Neural cell (in vitro differentiated cells): ENCODE measurements at regions not wholly inside any gene's neighbourhood (a gene's known extent, or its start where the extent isn't known, plus 50 kb on each side); places are given as distances from the start of the nearest gene placed in this dataset.

Experiments
- H2AFZ ChIP-seq: fragments of 200-600, 300-800 bp; sonication (generic), shearing (Covaris generic); 2 replicates; pipeline ENCODE4 v1.6.0; 2014; ENCODE audit warnings: low read depth, mild to moderate bottlenecking, antibody characterized with exemption, low read length, moderate library complexity
- H3F3A ChIP-seq: fragments of 200-600 bp; shearing (Covaris generic); 2 replicates; pipeline ENCODE4 v1.6.1; 2016; ENCODE audit warnings: mild to moderate bottlenecking, moderate library complexity, mixed read lengths, antibody characterized with exemption, low read length; ENCODE audit not compliant: insufficient read depth, poor library complexity, severe bottlenecking
- H3K27ac ChIP-seq: fragments of 200-600, 300-800 bp; sonication (generic), shearing (Covaris generic); 2 replicates; pipeline ENCODE4 v1.5.1; 2014; ENCODE audit warnings: mild to moderate bottlenecking, low read length, moderate library complexity
- H3K27me3 ChIP-seq: fragments of 300-800, 200-600 bp; sonication (generic), shearing (Covaris generic); 2 replicates; pipeline ENCODE4 v1.6.0; 2014; ENCODE audit warnings: mild to moderate bottlenecking, low read depth, low read length, moderate library complexity; ENCODE audit not compliant: insufficient read depth
- H3K36me3 ChIP-seq: fragments of 300-800, 200-600 bp; sonication (generic), shearing (Covaris generic); 2 replicates; pipeline ENCODE4 v1.5.1; 2014; ENCODE audit warnings: mild to moderate bottlenecking, antibody characterized with exemption, low read length, moderate library complexity; ENCODE audit not compliant: insufficient read depth
- H3K4me2 ChIP-seq: fragments of 300-800, 200-600 bp; sonication (generic), shearing (Covaris generic); 2 replicates; pipeline ENCODE4 v1.6.0; 2014; ENCODE audit warnings: mild to moderate bottlenecking, low read length
- H3K4me3 ChIP-seq: fragments of 300-800, 200-600 bp; sonication (generic), shearing (Covaris generic); 2 replicates; pipeline ENCODE4 v1.5.1; 2014; ENCODE audit warnings: mild to moderate bottlenecking, low read length, moderate library complexity
- H3K79me2 ChIP-seq: fragments of 200-600 bp; shearing (Covaris generic); replicated peaks from 2 replicates; pipeline ENCODE4 v1.6.0; 2014; ENCODE audit warnings: mild to moderate bottlenecking, low read length, moderate library complexity; ENCODE audit not compliant: insufficient read depth
- H3K9ac ChIP-seq: fragments of 300-800, 200-600 bp; sonication (generic), shearing (Covaris generic); 2 replicates; pipeline ENCODE4 v1.6.1; 2016; ENCODE audit warnings: mild to moderate bottlenecking, low read length, mixed read lengths
- H3K9me2 ChIP-seq: fragments of 200-600 bp; shearing (Covaris generic); 2 replicates; pipeline ENCODE4 v1.6.1; 2016; ENCODE audit warnings: mild to moderate bottlenecking, low read length, mixed read lengths; ENCODE audit not compliant: insufficient read depth
- H3K9me3 ChIP-seq: fragments of 200-600, 300-800 bp; sonication (generic), shearing (Covaris generic); 2 replicates; pipeline ENCODE4 v1.6.1; 2016; ENCODE audit warnings: mild to moderate bottlenecking, mixed run types, low read length, moderate library complexity, mixed read lengths
- H4K20me1 ChIP-seq: fragments of 200-600 bp; shearing (Covaris generic); 2 replicates; pipeline ENCODE4 v1.6.1; 2016; ENCODE audit warnings: mild to moderate bottlenecking, mixed run types; ENCODE audit not compliant: insufficient read depth
- EP300 ChIP-seq: fragments of 450-650 bp; conservative IDR thresholded peaks from 2 replicates; pipeline ENCODE4 v1.6.1; 2014; ENCODE audit warnings: antibody characterized with exemption, mild to moderate bottlenecking, moderate library complexity; ENCODE audit not compliant: poor library complexity, severe bottlenecking
- EZH2 ChIP-seq: fragments of 200-600, 300-800 bp; shearing (Covaris generic), sonication (generic); IDR thresholded peaks from 2 replicates; pipeline ENCODE4 v1.6.1; 2014; ENCODE audit warnings: antibody characterized with exemption, low read length, borderline replicate concordance, mild to moderate bottlenecking; ENCODE audit not compliant: insufficient read depth, poor library complexity, severe bottlenecking
- MXI1 ChIP-seq: fragments of 450-650 bp; conservative IDR thresholded peaks from 2 replicates; pipeline ENCODE4 v1.6.1; 2014; ENCODE audit warnings: antibody characterized with exemption, mild to moderate bottlenecking; ENCODE audit not compliant: poor library complexity, severe bottlenecking
- POLR2AphosphoS5 ChIP-seq: IDR thresholded peaks from 2 replicates; pipeline ENCODE4 v1.6.1; 2012
- RAD21 ChIP-seq: fragments of 450-650 bp; conservative IDR thresholded peaks from 2 replicates; pipeline ENCODE4 v1.6.1; 2014; ENCODE audit warnings: antibody characterized with exemption, mild to moderate bottlenecking, moderate library complexity
- SMC3 ChIP-seq: fragments of 450-650 bp; conservative IDR thresholded peaks from 2 replicates; pipeline ENCODE4 v1.6.1; 2014; ENCODE audit warnings: antibody characterized with exemption, mild to moderate bottlenecking, moderate library complexity; ENCODE audit not compliant: poor library complexity
- TAF1 ChIP-seq: IDR thresholded peaks from 2 replicates; pipeline ENCODE4 v1.6.1; 2012; ENCODE audit warnings: low read depth
- TF ChIP-seq, protein P1 (sequence below): fragments of 450-650 bp; IDR thresholded peaks from 2 replicates; pipeline ENCODE4 v1.5.1; 2014; ENCODE audit warnings: antibody characterized with exemption, mild to moderate bottlenecking, moderate library complexity; ENCODE audit not compliant: poor library complexity, severe bottlenecking
- TF ChIP-seq, protein P2 (sequence below): IDR thresholded peaks from 2 replicates; pipeline ENCODE4 v1.6.1; 2012; ENCODE audit warnings: borderline replicate concordance

DNA sequence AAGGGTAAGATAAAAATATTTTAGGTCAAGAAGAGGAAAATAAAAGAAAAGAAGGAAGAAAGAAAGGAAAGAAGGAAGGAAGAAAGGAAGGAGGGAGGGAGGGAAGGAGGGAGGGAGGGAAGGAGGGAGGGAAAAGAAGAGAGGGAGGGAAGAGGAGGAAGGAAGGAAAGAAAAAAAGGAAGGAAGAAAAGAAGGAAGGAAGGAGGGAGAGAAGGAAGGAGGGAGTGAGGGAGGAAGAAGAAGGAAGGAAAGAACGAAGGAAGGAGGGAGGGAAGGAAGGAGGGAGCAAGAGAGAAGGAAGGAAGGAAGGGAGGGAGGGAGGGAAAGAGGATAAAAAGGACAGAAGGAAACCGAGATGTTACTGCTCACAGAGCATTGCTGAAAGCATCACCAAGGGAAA, 209.5 kb upstream of the PITRM1 start:
- H3K9me3 ChIP-seq = peaks cover 8% of the 10 kb centered on the region
- no peaks in the 10 kb centered on the region for H3K36me3 ChIP-seq
- no peak overlapping the region for H3K27ac ChIP-seq
- no peaks in the 10 kb centered on the region for H3K27me3 ChIP-seq
- no peak overlapping the region for H3K4me3 ChIP-seq
- TF ChIP-seq, protein P1, sequence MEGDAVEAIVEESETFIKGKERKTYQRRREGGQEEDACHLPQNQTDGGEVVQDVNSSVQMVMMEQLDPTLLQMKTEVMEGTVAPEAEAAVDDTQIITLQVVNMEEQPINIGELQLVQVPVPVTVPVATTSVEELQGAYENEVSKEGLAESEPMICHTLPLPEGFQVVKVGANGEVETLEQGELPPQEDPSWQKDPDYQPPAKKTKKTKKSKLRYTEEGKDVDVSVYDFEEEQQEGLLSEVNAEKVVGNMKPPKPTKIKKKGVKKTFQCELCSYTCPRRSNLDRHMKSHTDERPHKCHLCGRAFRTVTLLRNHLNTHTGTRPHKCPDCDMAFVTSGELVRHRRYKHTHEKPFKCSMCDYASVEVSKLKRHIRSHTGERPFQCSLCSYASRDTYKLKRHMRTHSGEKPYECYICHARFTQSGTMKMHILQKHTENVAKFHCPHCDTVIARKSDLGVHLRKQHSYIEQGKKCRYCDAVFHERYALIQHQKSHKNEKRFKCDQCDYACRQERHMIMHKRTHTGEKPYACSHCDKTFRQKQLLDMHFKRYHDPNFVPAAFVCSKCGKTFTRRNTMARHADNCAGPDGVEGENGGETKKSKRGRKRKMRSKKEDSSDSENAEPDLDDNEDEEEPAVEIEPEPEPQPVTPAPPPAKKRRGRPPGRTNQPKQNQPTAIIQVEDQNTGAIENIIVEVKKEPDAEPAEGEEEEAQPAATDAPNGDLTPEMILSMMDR = no peak
- TF ChIP-seq TAF1 (no peak), EZH2 (no peak), MXI1 (no peak), SMC3 (no peak), POLR2AphosphoS5 (no peak), RAD21 (no peak)
- TF ChIP-seq, protein P2, sequence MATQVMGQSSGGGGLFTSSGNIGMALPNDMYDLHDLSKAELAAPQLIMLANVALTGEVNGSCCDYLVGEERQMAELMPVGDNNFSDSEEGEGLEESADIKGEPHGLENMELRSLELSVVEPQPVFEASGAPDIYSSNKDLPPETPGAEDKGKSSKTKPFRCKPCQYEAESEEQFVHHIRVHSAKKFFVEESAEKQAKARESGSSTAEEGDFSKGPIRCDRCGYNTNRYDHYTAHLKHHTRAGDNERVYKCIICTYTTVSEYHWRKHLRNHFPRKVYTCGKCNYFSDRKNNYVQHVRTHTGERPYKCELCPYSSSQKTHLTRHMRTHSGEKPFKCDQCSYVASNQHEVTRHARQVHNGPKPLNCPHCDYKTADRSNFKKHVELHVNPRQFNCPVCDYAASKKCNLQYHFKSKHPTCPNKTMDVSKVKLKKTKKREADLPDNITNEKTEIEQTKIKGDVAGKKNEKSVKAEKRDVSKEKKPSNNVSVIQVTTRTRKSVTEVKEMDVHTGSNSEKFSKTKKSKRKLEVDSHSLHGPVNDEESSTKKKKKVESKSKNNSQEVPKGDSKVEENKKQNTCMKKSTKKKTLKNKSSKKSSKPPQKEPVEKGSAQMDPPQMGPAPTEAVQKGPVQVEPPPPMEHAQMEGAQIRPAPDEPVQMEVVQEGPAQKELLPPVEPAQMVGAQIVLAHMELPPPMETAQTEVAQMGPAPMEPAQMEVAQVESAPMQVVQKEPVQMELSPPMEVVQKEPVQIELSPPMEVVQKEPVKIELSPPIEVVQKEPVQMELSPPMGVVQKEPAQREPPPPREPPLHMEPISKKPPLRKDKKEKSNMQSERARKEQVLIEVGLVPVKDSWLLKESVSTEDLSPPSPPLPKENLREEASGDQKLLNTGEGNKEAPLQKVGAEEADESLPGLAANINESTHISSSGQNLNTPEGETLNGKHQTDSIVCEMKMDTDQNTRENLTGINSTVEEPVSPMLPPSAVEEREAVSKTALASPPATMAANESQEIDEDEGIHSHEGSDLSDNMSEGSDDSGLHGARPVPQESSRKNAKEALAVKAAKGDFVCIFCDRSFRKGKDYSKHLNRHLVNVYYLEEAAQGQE = no peak
- H2AFZ ChIP-seq = no peak overlapping the region
- no peak overlapping the region for H3K4me2 ChIP-seq
- no peak overlapping the region for H3K9ac ChIP-seq
- H3K9me2 ChIP-seq = no peaks in the 10 kb centered on the region
- no peaks in the 10 kb centered on the region for H3F3A ChIP-seq
- no peaks in the 10 kb centered on the region for H4K20me1 ChIP-seq
- no peaks in the 10 kb centered on the region for H3K79me2 ChIP-seq

DNA sequence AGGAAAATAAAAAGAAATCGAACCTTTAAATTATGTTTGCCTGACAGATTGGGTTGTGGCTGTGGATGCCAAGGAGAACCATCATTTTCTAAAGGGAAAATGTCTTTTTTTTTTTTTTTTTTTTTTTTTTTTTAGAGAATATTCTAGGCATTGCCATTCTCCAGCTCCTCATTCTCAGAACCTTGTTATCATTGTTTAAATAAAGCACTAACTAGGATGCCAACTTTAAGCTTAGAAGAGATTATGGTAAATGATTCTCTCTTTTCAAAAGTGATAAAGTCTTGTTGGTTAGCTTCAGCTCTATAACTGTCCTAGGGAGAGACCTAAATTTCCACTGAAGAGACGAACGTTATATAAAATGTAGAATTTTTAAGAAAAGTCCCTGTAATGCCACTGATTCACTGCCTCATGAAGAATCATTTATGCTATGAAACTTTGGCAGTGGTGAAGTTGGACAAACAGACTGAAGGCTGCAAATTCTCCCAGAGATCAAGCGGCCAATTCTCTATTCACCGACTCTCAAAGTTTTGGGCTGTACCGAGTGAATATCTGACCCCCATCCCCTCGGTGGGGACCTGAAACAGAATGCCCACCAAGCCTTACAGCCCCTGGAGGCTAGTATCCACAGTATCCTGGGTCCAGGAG, 207.9 kb upstream of the PITRM1 start:
- H3K9ac ChIP-seq = no peak overlapping the region
- H2AFZ ChIP-seq = no peak overlapping the region
- no peaks in the 10 kb centered on the region for H3K79me2 ChIP-seq
- no peaks in the 10 kb centered on the region for H3K9me3 ChIP-seq
- H3K9me2 ChIP-seq = no peaks in the 10 kb centered on the region
- TF ChIP-seq, protein P1 = no peak
- TF ChIP-seq POLR2AphosphoS5 (no peak), SMC3 (no peak), TAF1 (no peak), RAD21 (no peak), MXI1 (no peak), EZH2 (no peak), EP300 (no peak)
- TF ChIP-seq, protein P2 = no peak
- H3F3A ChIP-seq = no peaks in the 10 kb centered on the region
- H4K20me1 ChIP-seq = no peaks in the 10 kb centered on the region
- no peaks in the 10 kb centered on the region for H3K27me3 ChIP-seq
- H3K4me3 ChIP-seq = no peak overlapping the region
- no peak overlapping the region for H3K4me2 ChIP-seq
- H3K36me3 ChIP-seq = no peaks in the 10 kb centered on the region
- H3K27ac ChIP-seq = no peak overlapping the region
